ENCODE measurements at regions not wholly inside any gene's neighbourhood (a gene's known extent, or its start where the extent isn't known, plus 50 kb on each side); places are given as distances from the start of the nearest gene placed in this dataset.
"Not testable (repeated sequence)": the region's sequence is repeated elsewhere in the genome, so short reads cannot be mapped to it uniquely, and the experiment has no call there.

GRCh38 chr4:115973768-115974167 is 860.3 kb upstream of the NDST4 start:
- no peaks in the 10 kb centered on the region for H3K36me3 Mint-ChIP-seq
- peaks cover 0 to 3% (median 0%) of the 10 kb centered on the region in 9 donors for H3K9me3 Mint-ChIP-seq
- DNase-seq (no peak), ATAC-seq (no peak)
- no peak overlapping the region for H3K4me3 Mint-ChIP-seq
- H3K27me3 Mint-ChIP-seq: no peaks in the 10 kb centered on the region
- no peak overlapping the region for H3K27ac Mint-ChIP-seq
- no peaks in the 10 kb centered on the region for H3K4me1 Mint-ChIP-seq
- POLR2A ChIA-PET: no interaction called here

DNA sequence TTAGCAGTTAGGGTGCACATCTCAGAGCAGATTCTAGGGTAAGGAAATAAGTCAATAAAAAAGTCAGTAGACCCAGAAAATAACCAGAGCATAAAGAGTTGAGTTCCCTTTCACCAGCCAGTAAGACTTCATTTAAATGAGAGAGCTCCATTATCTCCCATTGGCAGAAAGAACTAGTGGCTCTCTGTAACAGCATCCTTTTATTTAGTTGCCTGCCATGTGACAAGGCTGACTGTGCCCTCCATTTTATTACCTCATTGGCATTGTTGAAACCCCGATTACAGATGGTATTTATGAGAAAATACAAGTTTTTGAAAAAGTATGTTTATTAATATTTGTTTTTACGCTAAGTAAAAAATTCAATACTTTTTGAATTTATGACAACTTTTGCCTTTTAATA is 859.5 kb upstream of the NDST4 start:
- ATAC-seq: no peak
- Mint-ChIP-seq H3K36me3 (no peaks in the 10 kb centered on the region), H3K4me1 (no peaks in the 10 kb centered on the region), H3K9me3 (peaks cover 0 to 3% (median 0%) of the 10 kb centered on the region in 9 donors), H3K27ac (no peak overlapping the region), H3K27me3 (no peaks in the 10 kb centered on the region), H3K4me3 (no peak overlapping the region)
- DNase-seq: no peak
- POLR2A ChIA-PET: no interaction called here

DNA sequence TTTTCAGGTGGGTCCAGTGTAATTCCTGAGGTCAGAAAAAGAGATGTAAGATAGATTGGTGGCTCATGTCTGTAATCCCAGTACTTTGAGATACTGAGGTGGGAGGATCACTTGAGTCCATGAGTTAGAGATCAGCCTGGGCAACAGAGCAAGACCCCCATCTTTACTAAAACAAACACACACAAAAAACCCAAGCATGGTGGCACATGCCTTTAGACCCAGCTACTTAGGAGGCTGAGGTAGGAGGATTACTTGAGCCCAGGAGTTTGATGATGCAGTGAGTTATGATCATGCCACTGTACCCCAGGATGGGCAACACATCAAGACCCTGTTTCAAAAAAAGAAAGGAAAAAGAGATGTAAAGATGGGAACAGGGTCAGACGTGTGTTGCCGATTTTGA is 857.4 kb upstream of the NDST4 start:
- POLR2A ChIA-PET: no interaction called here

GRCh38 chr4:115969756-115970155 is 856.3 kb upstream of the NDST4 start:
- H3K36me3 Mint-ChIP-seq: no peaks in the 10 kb centered on the region
- POLR2A ChIA-PET: no interaction called here
- ATAC-seq (no peak), DNase-seq (no peak)
- H3K4me3 Mint-ChIP-seq: peak overlapping the region in 1 of 10 donors; percentile 34
- no peaks in the 10 kb centered on the region for H3K27me3 Mint-ChIP-seq
- H3K4me1 Mint-ChIP-seq: no peaks in the 10 kb centered on the region
- H3K27ac Mint-ChIP-seq: no peak overlapping the region
- H3K9me3 Mint-ChIP-seq: peaks cover 0 to 3% (median 0%) of the 10 kb centered on the region in 9 donors

More for the DNA sequence above, 857.4 kb upstream of the NDST4 start:
- Mint-ChIP-seq H3K27me3 (no peaks in the 10 kb centered on the region), H3K27ac (no peak overlapping the region), H3K4me3 (no peak overlapping the region), H3K9me3 (peaks cover 0 to 3% (median 0%) of the 10 kb centered on the region in 9 donors), H3K4me1 (no peaks in the 10 kb centered on the region), H3K36me3 (no peaks in the 10 kb centered on the region)
- ATAC-seq: no peak
- DNase-seq: no peak

- no peaks in the 10 kb centered on the region for H3K27me3 Mint-ChIP-seq
These were observed 852.2 kb upstream of the NDST4 start for GRCh38 chr4:115965588-115965987.

GRCh38 chr4:115956054-115956796 is 842.8 kb upstream of the NDST4 start:
- ATAC-seq, H3K36me3 Mint-ChIP-seq, POLR2A ChIA-PET: not testable (repeated sequence)

More at GRCh38 chr4:115965588-115965987, 852.2 kb upstream of the NDST4 start:
- no peak overlapping the region for H3K4me3 Mint-ChIP-seq
- no peak for ATAC-seq
- POLR2A ChIA-PET: no interaction called here
- no peak overlapping the region for H3K27ac Mint-ChIP-seq
- H3K4me1 Mint-ChIP-seq: no peaks in the 10 kb centered on the region
- DNase-seq: no peak
- no peaks in the 10 kb centered on the region for H3K36me3 Mint-ChIP-seq
- H3K9me3 Mint-ChIP-seq: peaks cover 0 to 3% (median 0%) of the 10 kb centered on the region in 9 donors

GRCh38 chr4:115950806-115951205 is 837.4 kb upstream of the NDST4 start:
- Mint-ChIP-seq H3K27ac (no peak overlapping the region), H3K4me3 (no peak overlapping the region), H3K36me3 (no peaks in the 10 kb centered on the region), H3K4me1 (no peaks in the 10 kb centered on the region), H3K9me3 (peaks cover 0 to 7% (median 0%) of the 10 kb centered on the region in 9 donors), H3K27me3 (peaks cover 0 to 4% (median 0%) of the 10 kb centered on the region in 5 donors)
- ATAC-seq (no peak), DNase-seq (no peak)
- POLR2A ChIA-PET: no interaction called here

More at GRCh38 chr4:115956054-115956796, 842.8 kb upstream of the NDST4 start:
- not testable (repeated sequence) for H3K4me1 Mint-ChIP-seq, H3K27ac Mint-ChIP-seq, H3K27me3 Mint-ChIP-seq, DNase-seq, H3K9me3 Mint-ChIP-seq, H3K4me3 Mint-ChIP-seq

GRCh38 chr4:115949974-115950743 is 836.7 kb upstream of the NDST4 start:
- ATAC-seq, H3K27ac Mint-ChIP-seq, H3K4me1 Mint-ChIP-seq, DNase-seq, H3K27me3 Mint-ChIP-seq, POLR2A ChIA-PET, H3K9me3 Mint-ChIP-seq, H3K36me3 Mint-ChIP-seq, H3K4me3 Mint-ChIP-seq: not testable (repeated sequence)

GRCh38 chr4:115945026-115945425 is 831.6 kb upstream of the NDST4 start:
- Mint-ChIP-seq H3K27me3 (no peaks in the 10 kb centered on the region), H3K27ac (no peak overlapping the region), H3K36me3 (no peaks in the 10 kb centered on the region), H3K4me1 (no peaks in the 10 kb centered on the region), H3K9me3 (peaks cover 0 to 3% (median 0%) of the 10 kb centered on the region in 9 donors), H3K4me3 (no peak overlapping the region)
- POLR2A ChIA-PET: no interaction called here
- DNase-seq (no peak), ATAC-seq (no peak)

GRCh38 chr4:115944146-115944905 is 830.9 kb upstream of the NDST4 start:
- ATAC-seq (no peak), DNase-seq (no peak)
- no peak overlapping the region for H3K4me3 Mint-ChIP-seq
- no peaks in the 10 kb centered on the region for H3K4me1 Mint-ChIP-seq
- no peaks in the 10 kb centered on the region for H3K36me3 Mint-ChIP-seq
- no peak overlapping the region for H3K27ac Mint-ChIP-seq
- H3K9me3 Mint-ChIP-seq: peaks cover 0 to 3% (median 0%) of the 10 kb centered on the region in 9 donors
- H3K27me3 Mint-ChIP-seq: no peaks in the 10 kb centered on the region
- POLR2A ChIA-PET: no interaction called here

DNA sequence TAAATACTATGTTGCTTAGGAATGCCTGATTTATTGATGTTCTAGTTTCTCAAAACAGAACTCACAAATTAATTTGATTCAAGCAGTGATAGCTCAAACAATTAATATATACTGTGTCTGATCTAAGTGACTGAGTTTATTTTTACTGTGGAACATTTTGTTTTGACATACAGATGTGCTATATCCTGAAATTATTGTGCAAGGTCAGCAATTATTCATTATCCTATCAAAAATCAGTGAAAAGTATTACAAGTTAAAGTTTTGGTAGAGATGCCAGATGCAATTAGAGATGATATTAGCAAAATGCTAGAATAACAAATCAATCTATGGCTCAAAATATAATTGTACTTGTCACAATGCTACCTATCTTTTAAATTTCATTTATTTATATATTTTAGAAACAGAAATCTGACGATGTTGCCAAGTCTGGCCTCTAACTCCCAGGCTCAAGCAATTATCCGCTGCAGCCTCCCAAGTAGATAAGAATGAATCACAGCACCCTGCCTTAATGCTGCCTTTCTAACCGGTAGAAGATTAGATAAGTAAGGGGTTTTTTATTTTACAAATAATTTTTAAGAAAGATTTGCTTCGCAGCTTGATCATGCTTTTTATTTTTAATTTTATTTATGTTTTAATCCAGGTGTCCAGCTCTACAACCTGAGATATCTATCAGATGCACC is 825.5 kb upstream of the NDST4 start:
- Mint-ChIP-seq H3K27ac (no peak overlapping the region), H3K36me3 (no peaks in the 10 kb centered on the region), H3K27me3 (no peaks in the 10 kb centered on the region), H3K4me1 (no peaks in the 10 kb centered on the region), H3K9me3 (peaks cover 0 to 7% (median 2%) of the 10 kb centered on the region in 9 donors), H3K4me3 (no peak overlapping the region)
- ATAC-seq (no peak), DNase-seq (no peak)
- POLR2A ChIA-PET: no interaction called here

GRCh38 chr4:115929373-115929772 is 816.0 kb upstream of the NDST4 start:
- ATAC-seq: no peak
- H3K9me3 Mint-ChIP-seq: peaks cover 0 to 4% (median 0%) of the 10 kb centered on the region in 9 donors
- POLR2A ChIA-PET: no interaction called here
- no peak overlapping the region for H3K4me3 Mint-ChIP-seq
- no peak for DNase-seq
- H3K4me1 Mint-ChIP-seq: no peaks in the 10 kb centered on the region
- H3K36me3 Mint-ChIP-seq: no peaks in the 10 kb centered on the region
- H3K27ac Mint-ChIP-seq: no peak overlapping the region
- H3K27me3 Mint-ChIP-seq: no peaks in the 10 kb centered on the region

Measured in naive thymus-derived CD8-positive, alpha-beta T cell (primary cell).